ENCODE measurements at regions not wholly inside any gene's neighbourhood (a gene's known extent, or its start where the extent isn't known, plus 50 kb on each side); places are given as distances from the start of the nearest gene placed in this dataset.
A peak's percentile ranks its signal among the peaks of the same experiment; 100 is the strongest.

DNA sequence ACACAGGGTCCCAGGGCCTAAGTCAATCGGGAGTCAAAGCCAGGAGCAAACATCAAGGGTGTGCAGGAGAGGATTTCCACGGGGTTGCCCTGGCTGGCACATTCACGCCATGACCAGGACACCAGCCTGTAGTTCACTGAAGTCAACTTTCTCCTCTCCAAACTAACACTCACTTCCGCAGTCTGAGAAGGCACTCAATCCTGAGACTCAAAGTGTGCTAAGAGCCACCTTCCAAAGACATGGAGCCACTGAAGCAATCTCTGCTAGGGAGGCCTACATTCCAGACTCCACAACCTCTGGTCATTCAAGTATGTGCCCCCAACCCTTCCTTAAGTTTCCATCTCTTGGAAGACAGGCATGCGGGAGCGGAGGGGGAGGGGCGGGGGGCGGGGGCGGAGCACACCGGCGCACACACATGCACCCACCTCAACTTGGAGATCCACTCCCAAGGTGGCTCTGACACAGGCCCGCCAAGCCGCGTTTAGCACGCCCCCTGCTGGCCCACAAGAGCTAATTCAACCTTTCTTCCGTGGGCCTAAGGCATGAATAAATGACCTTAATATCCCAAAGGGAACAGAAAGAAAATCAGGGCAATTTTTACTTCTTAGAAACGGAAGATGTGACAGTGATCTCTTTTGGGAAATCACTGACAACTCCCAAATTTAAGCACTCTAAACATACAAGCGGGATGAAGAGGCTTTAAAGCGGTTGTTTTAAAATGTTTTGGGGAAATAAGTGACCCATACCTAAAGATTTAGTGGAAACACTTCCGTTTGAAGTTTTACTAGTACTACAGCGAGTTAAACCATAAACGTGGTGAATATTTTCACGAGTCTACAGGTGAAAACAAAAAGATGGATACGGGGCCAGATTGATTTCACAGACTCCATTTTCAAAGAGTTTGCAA, 162.5 kb upstream of the CHRNA7 start:
- H3K9me3 ChIP-seq (ENCODE audit: control insufficient read depth, insufficient read depth, low read depth, low read length), result no peaks in the 10 kb centered on the region
- TF ChIP-seq ZNF16 (tag by site-specific recombination; IDR thresholded peaks at IDR 0.05; ENCODE audit: low read depth) (no peak), ZNF843 (tag by site-specific recombination; IDR thresholded peaks at IDR 0.05) (no peak), SP3 (tag by site-specific recombination; IDR thresholded peaks at IDR 0.05) (0 out of 2 replicates have a peak, but pooled peaks have one; percentile 25), ZNF654 (tag by site-specific recombination; IDR thresholded peaks at IDR 0.05; ENCODE audit: low read depth) (peak; percentile 52), ZNF155 (tag by site-specific recombination; IDR thresholded peaks at IDR 0.05) (no peak)
- H3K4me1 ChIP-seq (ENCODE audit: control insufficient read depth, insufficient read depth, low read length), result no peaks in the 10 kb centered on the region
- H3K27ac ChIP-seq (ENCODE audit: extremely low read depth, low read depth, low read length), result no peak overlapping the region
- CTCF ChIA-PET, result interaction anchor here (0.6 to 1.7 kb wide), 4 partner anchors 7 to 685 kb away, joined by 4 to 6 read pairs (median 4); no protein-coding TSS in a partner anchor
- no peaks in the 10 kb centered on the region for H3K36me3 ChIP-seq (ENCODE audit: control insufficient read depth in 2 of 2, insufficient read depth in 1 of 2, low read length in 2 of 2)
- H3K4me3 ChIP-seq (ENCODE audit: low read depth, low read length), result no peak overlapping the region
- POLR2A ChIA-PET, result no interaction called here

- Histone ChIP-seq H3K4me3 (ENCODE audit: low read depth, low read length) (peak overlapping the region; percentile 56), H3K27ac (ENCODE audit: extremely low read depth, low read depth, low read length) (no peak overlapping the region; the same call in 1 of the 2 replicates), H3K9me3 (ENCODE audit: control insufficient read depth, insufficient read depth, low read depth, low read length) (no peaks in the 10 kb centered on the region), H3K4me1 (ENCODE audit: control insufficient read depth, insufficient read depth, low read length) (no peaks in the 10 kb centered on the region), H3K36me3 (ENCODE audit: control insufficient read depth in 2 of 2, insufficient read depth in 1 of 2, low read length in 2 of 2) (no peaks in the 10 kb centered on the region)
- ChIA-PET CTCF (interaction anchor here (0.7 kb wide), 1 partner anchor 9 kb away, joined by 3 read pairs; no protein-coding TSS in a partner anchor), POLR2A (no interaction called here)
- 0 out of 2 replicates have a peak, but pooled peaks have one; percentile 26 for TF ChIP-seq ZNF629 (tag by site-specific recombination; IDR thresholded peaks at IDR 0.05)
- peak; percentile 30; the same call in 1 of the 2 replicates for TF ChIP-seq IKZF3 (tag by site-specific recombination; IDR thresholded peaks at IDR 0.05)
- no peak for TF ChIP-seq ZNF404 (tag by site-specific recombination; IDR thresholded peaks at IDR 0.05)
- no peak for TF ChIP-seq YY2 (tag by site-specific recombination; IDR thresholded peaks at IDR 0.05)
- peak; percentile 95 for TF ChIP-seq ATF2 (tag by site-specific recombination; IDR thresholded peaks at IDR 0.05; ENCODE audit: low read depth)
- TF ChIP-seq ZFP69B (tag by site-specific recombination; IDR thresholded peaks at IDR 0.05), result peak; percentile 47; the same call in 1 of the 2 replicates
- TF ChIP-seq, protein P1, sequence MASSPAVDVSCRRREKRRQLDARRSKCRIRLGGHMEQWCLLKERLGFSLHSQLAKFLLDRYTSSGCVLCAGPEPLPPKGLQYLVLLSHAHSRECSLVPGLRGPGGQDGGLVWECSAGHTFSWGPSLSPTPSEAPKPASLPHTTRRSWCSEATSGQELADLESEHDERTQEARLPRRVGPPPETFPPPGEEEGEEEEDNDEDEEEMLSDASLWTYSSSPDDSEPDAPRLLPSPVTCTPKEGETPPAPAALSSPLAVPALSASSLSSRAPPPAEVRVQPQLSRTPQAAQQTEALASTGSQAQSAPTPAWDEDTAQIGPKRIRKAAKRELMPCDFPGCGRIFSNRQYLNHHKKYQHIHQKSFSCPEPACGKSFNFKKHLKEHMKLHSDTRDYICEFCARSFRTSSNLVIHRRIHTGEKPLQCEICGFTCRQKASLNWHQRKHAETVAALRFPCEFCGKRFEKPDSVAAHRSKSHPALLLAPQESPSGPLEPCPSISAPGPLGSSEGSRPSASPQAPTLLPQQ (tag by site-specific recombination; IDR thresholded peaks at IDR 0.05), result peak; percentile 43; the same call in 1 of the 2 replicates
- TF ChIP-seq ZNF792 (tag by site-specific recombination; IDR thresholded peaks at IDR 0.05), result no peak
- TF ChIP-seq, protein P2, sequence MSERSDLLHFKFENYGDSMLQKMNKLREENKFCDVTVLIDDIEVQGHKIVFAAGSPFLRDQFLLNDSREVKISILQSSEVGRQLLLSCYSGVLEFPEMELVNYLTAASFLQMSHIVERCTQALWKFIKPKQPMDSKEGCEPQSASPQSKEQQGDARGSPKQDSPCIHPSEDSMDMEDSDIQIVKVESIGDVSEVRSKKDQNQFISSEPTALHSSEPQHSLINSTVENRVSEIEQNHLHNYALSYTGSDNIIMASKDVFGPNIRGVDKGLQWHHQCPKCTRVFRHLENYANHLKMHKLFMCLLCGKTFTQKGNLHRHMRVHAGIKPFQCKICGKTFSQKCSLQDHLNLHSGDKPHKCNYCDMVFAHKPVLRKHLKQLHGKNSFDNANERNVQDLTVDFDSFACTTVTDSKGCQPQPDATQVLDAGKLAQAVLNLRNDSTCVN (tag by site-specific recombination; optimal IDR thresholded peaks at IDR 0.05), result peak; percentile 12
Measured at GRCh38 chr15:31869686-31870307, 160.5 kb upstream of the CHRNA7 start.

Measured in HEK293 (cell line).